ENCODE measurements at regions not wholly inside any gene's neighbourhood (a gene's known extent, or its start where the extent isn't known, plus 50 kb on each side); places are given as distances from the start of the nearest gene placed in this dataset.
"Not testable (repeated sequence)": the region's sequence is repeated elsewhere in the genome, so short reads cannot be mapped to it uniquely, and the experiment has no call there.

- DNase-seq (no peak), ATAC-seq (no peak)
- H3K27ac Mint-ChIP-seq: no peak overlapping the region
- H3K27me3 Mint-ChIP-seq: no peaks in the 10 kb centered on the region
- no peaks in the 10 kb centered on the region for H3K4me1 Mint-ChIP-seq
- H3K4me3 Mint-ChIP-seq: no peak overlapping the region
- H3K9me3 Mint-ChIP-seq: peaks cover 8 to 12% of the 10 kb centered on the region in 2 donors
Observed at GRCh38 chr3:96259299-96259698, 555.1 kb upstream of the EPHA6 start.

GRCh38 chr3:96264701-96265100, 549.7 kb upstream of the EPHA6 start:
- DNase-seq (no peak), ATAC-seq (no peak)
- no peak overlapping the region for H3K4me3 Mint-ChIP-seq
- H3K9me3 Mint-ChIP-seq: peaks cover 20 to 25% of the 10 kb centered on the region in 2 donors
- H3K4me1 Mint-ChIP-seq: no peaks in the 10 kb centered on the region
- H3K27ac Mint-ChIP-seq: no peak overlapping the region
- H3K27me3 Mint-ChIP-seq: no peaks in the 10 kb centered on the region

GRCh38 chr3:96266395-96267190, 547.8 kb upstream of the EPHA6 start:
- DNase-seq (no peak), ATAC-seq (no peak)
- H3K27ac Mint-ChIP-seq: no peak overlapping the region
- peaks cover 10 to 19% of the 10 kb centered on the region in 2 donors for H3K9me3 Mint-ChIP-seq
- no peaks in the 10 kb centered on the region for H3K27me3 Mint-ChIP-seq
- no peaks in the 10 kb centered on the region for H3K4me1 Mint-ChIP-seq
- H3K4me3 Mint-ChIP-seq: no peak overlapping the region

- Mint-ChIP-seq H3K9me3 (peaks cover 8 to 16% of the 10 kb centered on the region in 2 donors), H3K27ac (peak overlapping the region in 1 of 2 donors; percentile 43), H3K27me3 (no peaks in the 10 kb centered on the region), H3K4me3 (no peak overlapping the region), H3K4me1 (no peaks in the 10 kb centered on the region)
- DNase-seq (no peak), ATAC-seq (no peak)
Observed at GRCh38 chr3:96267577-96267976, 546.8 kb upstream of the EPHA6 start.

GRCh38 chr3:96294143-96294542, 520.3 kb upstream of the EPHA6 start:
- Mint-ChIP-seq H3K4me3 (no peak overlapping the region), H3K27ac (no peak overlapping the region), H3K27me3 (no peaks in the 10 kb centered on the region), H3K9me3 (peaks cover 6 to 8% of the 10 kb centered on the region in 2 donors), H3K4me1 (no peaks in the 10 kb centered on the region)
- DNase-seq (no peak), ATAC-seq (no peak)

GRCh38 chr3:96300743-96301142, 513.7 kb upstream of the EPHA6 start:
- H3K4me1 Mint-ChIP-seq: no peaks in the 10 kb centered on the region
- ATAC-seq (no peak), DNase-seq (no peak)
- peaks cover 6 to 10% of the 10 kb centered on the region in 2 donors for H3K9me3 Mint-ChIP-seq
- H3K27ac Mint-ChIP-seq: no peak overlapping the region
- H3K27me3 Mint-ChIP-seq: no peaks in the 10 kb centered on the region
- H3K4me3 Mint-ChIP-seq: no peak overlapping the region

- peaks cover 9 to 14% of the 10 kb centered on the region in 2 donors for H3K9me3 Mint-ChIP-seq
- no peak overlapping the region for H3K27ac Mint-ChIP-seq
- H3K4me3 Mint-ChIP-seq: no peak overlapping the region
- H3K4me1 Mint-ChIP-seq: no peaks in the 10 kb centered on the region
- no peaks in the 10 kb centered on the region for H3K27me3 Mint-ChIP-seq
- DNase-seq (no peak), ATAC-seq (no peak)
Observed at GRCh38 chr3:96319166-96319565, 495.2 kb upstream of the EPHA6 start.

- H3K4me3 Mint-ChIP-seq: no peak overlapping the region
- DNase-seq (no peak), ATAC-seq (no peak)
- no peaks in the 10 kb centered on the region for H3K27me3 Mint-ChIP-seq
- H3K9me3 Mint-ChIP-seq: peaks cover 0 to 8% of the 10 kb centered on the region in 2 donors
- H3K4me1 Mint-ChIP-seq: no peaks in the 10 kb centered on the region
- no peak overlapping the region for H3K27ac Mint-ChIP-seq
Observed at GRCh38 chr3:96324087-96324486, 490.3 kb upstream of the EPHA6 start.

GRCh38 chr3:96330795-96331194, 483.6 kb upstream of the EPHA6 start:
- Mint-ChIP-seq H3K9me3 (peaks cover 0 to 5% of the 10 kb centered on the region in 2 donors), H3K27me3 (no peaks in the 10 kb centered on the region), H3K4me3 (no peak overlapping the region), H3K4me1 (no peaks in the 10 kb centered on the region), H3K27ac (no peak overlapping the region)
- no peak for ATAC-seq
- no peak for DNase-seq

- ATAC-seq (no peak), DNase-seq (no peak)
- H3K27me3 Mint-ChIP-seq: no peaks in the 10 kb centered on the region
- H3K4me1 Mint-ChIP-seq: no peaks in the 10 kb centered on the region
- H3K4me3 Mint-ChIP-seq: no peak overlapping the region
- H3K9me3 Mint-ChIP-seq: peaks cover 0 to 5% of the 10 kb centered on the region in 2 donors
- no peak overlapping the region for H3K27ac Mint-ChIP-seq
Observed at GRCh38 chr3:96331341-96331740, 483.1 kb upstream of the EPHA6 start.

- no peaks in the 10 kb centered on the region for H3K4me1 Mint-ChIP-seq
- no peak overlapping the region for H3K27ac Mint-ChIP-seq
- H3K9me3 Mint-ChIP-seq: peaks cover 0 to 5% of the 10 kb centered on the region in 2 donors
- H3K4me3 Mint-ChIP-seq: no peak overlapping the region
- ATAC-seq (no peak), DNase-seq (no peak)
- H3K27me3 Mint-ChIP-seq: no peaks in the 10 kb centered on the region
Observed at GRCh38 chr3:96334779-96335178, 479.6 kb upstream of the EPHA6 start.

GRCh38 chr3:96347289-96347688, 467.1 kb upstream of the EPHA6 start:
- Mint-ChIP-seq H3K27ac (no peak overlapping the region), H3K27me3 (no peaks in the 10 kb centered on the region), H3K4me3 (no peak overlapping the region), H3K4me1 (no peaks in the 10 kb centered on the region), H3K9me3 (peaks cover 0 to 22% of the 10 kb centered on the region in 2 donors)
- no peak for DNase-seq
- ATAC-seq: no peak

GRCh38 chr3:96351598-96351997, 462.8 kb upstream of the EPHA6 start:
- not testable (repeated sequence) for H3K4me1 Mint-ChIP-seq, ATAC-seq, DNase-seq, H3K27ac Mint-ChIP-seq, H3K4me3 Mint-ChIP-seq, H3K27me3 Mint-ChIP-seq
- H3K9me3 Mint-ChIP-seq: peaks cover 0 to 23% of the 10 kb centered on the region in 2 donors

- H3K27me3 Mint-ChIP-seq: no peaks in the 10 kb centered on the region
- DNase-seq (no peak), ATAC-seq (no peak)
- no peak overlapping the region for H3K4me3 Mint-ChIP-seq
- no peaks in the 10 kb centered on the region for H3K4me1 Mint-ChIP-seq
- no peak overlapping the region for H3K27ac Mint-ChIP-seq
- peaks cover 0 to 30% of the 10 kb centered on the region in 2 donors for H3K9me3 Mint-ChIP-seq
Observed at GRCh38 chr3:96354106-96354505, 460.3 kb upstream of the EPHA6 start.

GRCh38 chr3:96354742-96355141, 459.7 kb upstream of the EPHA6 start:
- Mint-ChIP-seq H3K27me3 (no peaks in the 10 kb centered on the region), H3K4me3 (no peak overlapping the region), H3K9me3 (peaks cover 0 to 24% of the 10 kb centered on the region in 2 donors), H3K4me1 (no peaks in the 10 kb centered on the region), H3K27ac (no peak overlapping the region)
- no peak for ATAC-seq
- no peak for DNase-seq

GRCh38 chr3:96361241-96361640, 453.2 kb upstream of the EPHA6 start:
- Mint-ChIP-seq H3K4me3 (no peak overlapping the region), H3K27ac (no peak overlapping the region), H3K9me3 (peaks cover 0 to 21% of the 10 kb centered on the region in 2 donors), H3K4me1 (no peaks in the 10 kb centered on the region), H3K27me3 (no peaks in the 10 kb centered on the region)
- ATAC-seq (no peak), DNase-seq (no peak)

GRCh38 chr3:96370637-96371036, 443.8 kb upstream of the EPHA6 start:
- Mint-ChIP-seq H3K27me3 (no peaks in the 10 kb centered on the region), H3K9me3 (peaks cover 6 to 30% of the 10 kb centered on the region in 2 donors), H3K4me3 (no peak overlapping the region), H3K27ac (no peak overlapping the region), H3K4me1 (no peaks in the 10 kb centered on the region)
- ATAC-seq (no peak), DNase-seq (no peak)
